ENCODE measurements at regions not wholly inside any gene's neighbourhood (a gene's known extent, or its start where the extent isn't known, plus 50 kb on each side); places are given as distances from the start of the nearest gene placed in this dataset.
"Not testable (repeated sequence)": the region's sequence is repeated elsewhere in the genome, so short reads cannot be mapped to it uniquely, and the experiment has no call there.

- DNase-seq = no peak
Measured at GRCh38 chr9:75197561-75197960, 109.2 kb downstream of the OSTF1 start.

- no peak for DNase-seq
Measured at GRCh38 chr9:75198436-75198835, 110.1 kb downstream of the OSTF1 start.

GRCh38 chr9:75200892-75201470 lies 112.7 kb downstream of the OSTF1 start:
- DNase-seq = peak in 1 of 51 donors; percentile 48

GRCh38 chr9:75201480-75202209 lies 113.3 kb downstream of the OSTF1 start:
- no peak for DNase-seq

- not testable (repeated sequence) for DNase-seq
Measured at GRCh38 chr9:75207997-75208396, 119.7 kb downstream of the OSTF1 start.

- no peak for DNase-seq
Measured at GRCh38 chr9:75210215-75210614, 121.9 kb downstream of the OSTF1 start.

- no peak for DNase-seq
Measured at GRCh38 chr9:75213765-75214164, 125.5 kb downstream of the OSTF1 start.

GRCh38 chr9:75226403-75227139 lies 138.3 kb downstream of the OSTF1 start:
- no peak for DNase-seq

GRCh38 chr9:75228893-75229292 lies 140.6 kb downstream of the OSTF1 start:
- DNase-seq = no peak

GRCh38 chr9:75229605-75230332 lies 141.5 kb downstream of the OSTF1 start:
- DNase-seq = no peak

GRCh38 chr9:75230469-75230868 lies 142.2 kb downstream of the OSTF1 start:
- no peak for DNase-seq

- DNase-seq = no peak
Measured at GRCh38 chr9:75231167-75231566, 142.9 kb downstream of the OSTF1 start.

GRCh38 chr9:75233011-75233410 lies 144.7 kb downstream of the OSTF1 start:
- no peak for DNase-seq

- no peak for DNase-seq
Measured at GRCh38 chr9:75235632-75236031, 147.3 kb downstream of the OSTF1 start.

- DNase-seq = peak in 14 of 51 donors; percentile 2 to 32 (median 8)
Measured at GRCh38 chr9:75238311-75238976, 150.1 kb downstream of the OSTF1 start.

- no peak for DNase-seq
Measured at GRCh38 chr9:75239176-75239575, 150.9 kb downstream of the OSTF1 start.

GRCh38 chr9:75242426-75242825 lies 154.1 kb downstream of the OSTF1 start:
- DNase-seq = no peak

- DNase-seq = no peak
Measured at GRCh38 chr9:75246949-75247348, 158.6 kb downstream of the OSTF1 start.

GRCh38 chr9:75265525-75265972 lies 177.2 kb downstream of the OSTF1 start:
- DNase-seq = peak in 23 of 51 donors; percentile 1 to 52 (median 12)

GRCh38 chr9:75269197-75269596 lies 180.9 kb downstream of the OSTF1 start:
- DNase-seq = no peak

- not testable (repeated sequence) for DNase-seq
Measured at GRCh38 chr9:75273055-75273454, 184.7 kb downstream of the OSTF1 start.

Data from hypothalamus (tissue), 51 donors.